Liver (tissue), 8 donors: ENCODE measurements at regions not wholly inside any gene's neighbourhood (a gene's known extent, or its start where the extent isn't known, plus 50 kb on each side); places are given as distances from the start of the nearest gene placed in this dataset.

Source experiments
- DNase-seq: peaks from one replicate; pipeline ENCODE4 v3.0.0-alpha.2; 2017; ENCODE audit warnings: low spot score
- H3K27ac ChIP-seq, 2 donors: one replicate each; pipeline ENCODE4 v1.7.0; 2013; ENCODE audit warnings: inconsistent platforms in 2 of 2, low read length in 2 of 2, control low read depth in 1 of 2, low read depth in 1 of 2, mild to moderate bottlenecking in 1 of 2
- H3K27me3 ChIP-seq, 4 donors: one replicate each; pipeline versions ENCODE4 v1.6.1 to v1.7.0; 2013; ENCODE audit warnings: low read length in 3 of 4, inconsistent platforms in 1 of 4, mild to moderate bottlenecking in 1 of 4, moderate library complexity in 1 of 4; ENCODE audit not compliant: control insufficient read depth in 4 of 4, insufficient read depth in 4 of 4
- H3K36me3 ChIP-seq, 4 donors: one replicate each; pipeline versions ENCODE4 v1.6.1 to v1.7.0; 2013; ENCODE audit warnings: low read length in 3 of 4, mild to moderate bottlenecking in 3 of 4, low read depth in 1 of 4, moderate library complexity in 1 of 4; ENCODE audit not compliant: control insufficient read depth in 4 of 4, insufficient read depth in 3 of 4
- H3K4me1 ChIP-seq, 4 donors: one replicate each; pipeline versions ENCODE4 v1.6.1 to v1.7.0; 2013; ENCODE audit warnings: low read length in 3 of 4, mild to moderate bottlenecking in 3 of 4, moderate library complexity in 1 of 4; ENCODE audit not compliant: control insufficient read depth in 4 of 4, insufficient read depth in 4 of 4
- H3K4me3 ChIP-seq, 3 donors: one replicate each; pipeline versions ENCODE4 v1.6.1 to v1.7.0; 2013; ENCODE audit warnings: low read length in 3 of 3, control low read depth in 1 of 3, low read depth in 1 of 3, mild to moderate bottlenecking in 1 of 3
- H3K9ac ChIP-seq, 2 donors: one replicate each; pipeline ENCODE4 v1.7.0; 2013; ENCODE audit warnings: low read length in 2 of 2, mild to moderate bottlenecking in 2 of 2, moderate library complexity in 2 of 2, control low read depth in 1 of 2, low read depth in 1 of 2
- H3K9me3 ChIP-seq, 4 donors: one replicate each; pipeline versions ENCODE4 v1.6.1 to v1.7.0; 2013; ENCODE audit warnings: low read length in 3 of 4; ENCODE audit not compliant: control insufficient read depth in 4 of 4
- ATF3 ChIP-seq: IDR thresholded peaks from 2 replicates; pipeline ENCODE4 v1.6.1; 2016; ENCODE audit warnings: antibody characterized with exemption
- CTCF ChIP-seq: fragments of 150-350 bp; IDR thresholded peaks from 2 replicates; pipeline ENCODE4 v1.5.1; 2017; ENCODE audit warnings: improper control_type of control experiment, low read depth, low read length; ENCODE audit not compliant: missing input control
- EGR1 ChIP-seq, 2 donors: IDR thresholded peaks; 2 replicates each; pipeline ENCODE4 v1.6.1; 2016 to 2018; ENCODE audit warnings: antibody characterized with exemption in 2 of 2, low read depth in 2 of 2
- FOXA1 ChIP-seq: IDR thresholded peaks from 2 replicates; pipeline ENCODE4 v1.6.1; 2016; ENCODE audit warnings: antibody characterized with exemption
- FOXA2 ChIP-seq: IDR thresholded peaks from 2 replicates; pipeline ENCODE4 v1.6.1; 2016; ENCODE audit warnings: antibody characterized with exemption
- GABPA ChIP-seq, 2 donors: IDR thresholded peaks in 1 of 2; conservative IDR thresholded peaks in 1 of 2; 2 replicates each; pipeline ENCODE4 v1.6.1; 2016; ENCODE audit warnings: antibody characterized with exemption in 2 of 2, mild to moderate bottlenecking in 1 of 2, moderate library complexity in 1 of 2
- HNF4A ChIP-seq, 2 donors: conservative IDR thresholded peaks; 2 replicates each; pipeline ENCODE4 v1.6.1; 2016; ENCODE audit warnings: antibody characterized with exemption in 2 of 2, mild to moderate bottlenecking in 2 of 2
- HNF4G ChIP-seq: IDR thresholded peaks from 2 replicates; pipeline ENCODE4 v1.6.1; 2016; ENCODE audit warnings: antibody characterized with exemption
- MAX ChIP-seq: IDR thresholded peaks from 2 replicates; pipeline ENCODE4 v1.6.1; 2016; ENCODE audit warnings: antibody characterized with exemption
- RAD21 ChIP-seq, 2 donors: IDR thresholded peaks; 2 replicates each; pipeline ENCODE4 v1.6.1; 2016; ENCODE audit warnings: antibody characterized with exemption in 2 of 2, mild to moderate bottlenecking in 2 of 2
- REST ChIP-seq: IDR thresholded peaks from 2 replicates; pipeline ENCODE4 v1.6.1; 2016; ENCODE audit warnings: antibody characterized with exemption, mild to moderate bottlenecking
- RXRA ChIP-seq, 2 donors: IDR thresholded peaks; 2 replicates each; pipeline ENCODE4 v1.6.1; 2017 to 2018; ENCODE audit warnings: antibody characterized with exemption in 2 of 2, mild to moderate bottlenecking in 1 of 2
- SP1 ChIP-seq: IDR thresholded peaks from 2 replicates; pipeline ENCODE4 v1.6.1; 2018; ENCODE audit warnings: antibody characterized with exemption, mild to moderate bottlenecking
- TAF1 ChIP-seq: conservative IDR thresholded peaks from 2 replicates; pipeline ENCODE4 v1.6.1; 2016; ENCODE audit warnings: antibody characterized with exemption, mild to moderate bottlenecking
- YY1 ChIP-seq: IDR thresholded peaks from 2 replicates; pipeline ENCODE4 v1.6.1; 2016; ENCODE audit warnings: antibody characterized with exemption, mild to moderate bottlenecking
- WGBS: extraction: QIAGEN DNeasy Blood & Tissue Kit; methylation state at CpG from one replicate; pipeline ENCODE4 v1.1.7; 2013; 5-methylcytosine and 5-hydroxymethylcytosine counted together
- donor health status: healthy.
- donor health status: healthy.
- donor health status: healthy.
- donor health status: healthy.
- donor health status: healthy.

GRCh38 chr20:60117065-60117464 lies 158.8 kb downstream of the CDH26 start:
- WGBS: 51% methylated on average over 7 of the region's 7 CpGs
- Histone ChIP-seq H3K4me3 (no peak overlapping the region), H3K36me3 (no peaks in the 10 kb centered on the region), H3K4me1 (no peaks in the 10 kb centered on the region), H3K27ac (no peak overlapping the region), H3K9me3 (no peaks in the 10 kb centered on the region), H3K9ac (no peak overlapping the region), H3K27me3 (no peaks in the 10 kb centered on the region)
- no peak for DNase-seq
- TF ChIP-seq TAF1 (no peak), YY1 (no peak), FOXA2 (no peak)

GRCh38 chr20:60121903-60122302 lies 163.7 kb downstream of the CDH26 start:
- H3K9ac ChIP-seq: no peak overlapping the region
- H3K27ac ChIP-seq: no peak overlapping the region
- TF ChIP-seq RAD21 (IDR thresholded peaks at IDR 0.05): no peak
- TF ChIP-seq FOXA1: no peak
- no peak for TF ChIP-seq RXRA (IDR thresholded peaks at IDR 0.05)
- TF ChIP-seq HNF4A (conservative IDR thresholded peaks at IDR 0.05): no peak
- no peak for TF ChIP-seq GABPA (IDR thresholded peaks at IDR 0.05 in 1 of 2, conservative IDR thresholded peaks at IDR 0.05 in 1 of 2)
- no peak for TF ChIP-seq HNF4G
- no peak for TF ChIP-seq ATF3
- TF ChIP-seq YY1: no peak
- TF ChIP-seq MAX: no peak
- TF ChIP-seq EGR1 (IDR thresholded peaks at IDR 0.05; ENCODE audit: low read depth in 2 of 2): no peak
- TF ChIP-seq TAF1: no peak
- TF ChIP-seq SP1: no peak
- TF ChIP-seq CTCF: no peak
- no peak for TF ChIP-seq REST
- no peaks in the 10 kb centered on the region for H3K36me3 ChIP-seq
- H3K9me3 ChIP-seq: no peaks in the 10 kb centered on the region
- H3K4me1 ChIP-seq: peaks cover 0 to 6% (median 4%) of the 10 kb centered on the region in 4 donors
- WGBS: 63% methylated on average over 9 of the region's 9 CpGs
- DNase-seq: no peak
- no peaks in the 10 kb centered on the region for H3K27me3 ChIP-seq
- no peak overlapping the region for H3K4me3 ChIP-seq
